NCI-H1930 (cell line): ENCODE measurements at regions not wholly inside any gene's neighbourhood (a gene's known extent, or its start where the extent isn't known, plus 50 kb on each side); places are given as distances from the start of the nearest gene placed in this dataset.
"Not testable (repeated sequence)": the region's sequence is repeated elsewhere in the genome, so short reads cannot be mapped to it uniquely, and the experiment has no call there.

Experiments
- DNase-seq, 2 experiments: peaks; one replicate each; lab custom pipeline; 2025; lab: John Stamatoyannopoulos, UW

- no peak for DNase-seq
Measured at GRCh38 chr18:30828700-30829099, 213.8 kb downstream of the DSC3 start.

GRCh38 chr18:30819619-30820018 lies 222.9 kb downstream of the DSC3 start:
- no peak for DNase-seq

DNA sequence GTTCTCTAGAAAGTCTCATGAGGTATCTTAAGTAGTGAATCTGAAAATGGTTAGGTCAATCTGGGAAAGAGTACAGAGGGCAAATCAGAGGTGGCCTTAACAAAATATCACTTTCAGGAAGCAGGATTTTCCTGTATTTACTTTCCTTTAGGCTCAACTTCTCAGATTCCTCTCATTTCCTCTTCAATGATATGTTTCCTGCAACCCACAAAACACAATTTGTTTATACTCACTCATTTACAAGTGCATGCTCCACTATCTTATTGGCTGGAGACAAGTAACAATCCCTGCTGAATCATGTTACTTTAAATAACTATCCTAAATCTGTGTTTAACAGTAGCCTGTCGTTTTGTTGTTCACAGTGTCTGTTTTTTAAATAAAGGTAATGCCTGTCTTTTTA lies 228.1 kb downstream of the DSC3 start:
- no peak for DNase-seq

DNA sequence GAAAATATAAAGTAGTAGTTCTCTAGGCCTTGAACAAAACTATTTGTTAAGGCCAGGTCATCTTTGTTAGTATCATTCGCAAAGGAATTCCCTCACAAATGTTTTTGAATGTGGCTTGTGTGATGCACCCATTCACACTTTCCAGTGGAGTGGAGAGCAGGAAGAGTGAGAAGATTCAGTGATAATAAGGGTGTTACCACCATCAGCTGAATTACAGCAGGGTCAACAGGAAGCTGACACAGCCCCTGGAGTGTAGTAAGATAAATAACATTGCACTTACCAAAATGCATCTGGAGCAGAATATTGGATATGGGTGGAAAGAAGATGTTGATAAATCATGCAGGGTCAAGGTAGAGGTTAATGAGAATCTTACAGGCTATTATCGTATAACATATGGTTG lies 231.0 kb downstream of the DSC3 start:
- DNase-seq = no peak

GRCh38 chr18:30810580-30810979 lies 232.0 kb downstream of the DSC3 start:
- DNase-seq = no peak

DNA sequence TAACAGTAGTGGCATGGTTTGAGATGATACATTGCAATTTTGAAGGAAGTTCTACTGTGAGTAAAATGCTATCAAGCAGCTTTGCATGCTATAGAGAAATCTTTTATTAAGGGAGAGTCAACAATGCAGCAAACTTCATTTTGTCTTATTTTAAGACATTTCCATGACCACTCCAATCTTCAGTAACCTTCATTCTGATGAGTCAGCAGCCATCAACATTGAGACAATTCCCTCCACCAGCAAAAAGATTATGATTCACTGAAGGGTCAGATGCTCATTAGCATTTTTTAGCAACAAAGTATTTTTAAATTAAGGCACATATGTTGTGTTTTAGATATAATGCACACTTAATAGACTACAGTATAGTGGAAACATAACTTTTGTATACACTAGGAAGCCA lies 235.7 kb downstream of the DSC3 start:
- DNase-seq = no peak

DNA sequence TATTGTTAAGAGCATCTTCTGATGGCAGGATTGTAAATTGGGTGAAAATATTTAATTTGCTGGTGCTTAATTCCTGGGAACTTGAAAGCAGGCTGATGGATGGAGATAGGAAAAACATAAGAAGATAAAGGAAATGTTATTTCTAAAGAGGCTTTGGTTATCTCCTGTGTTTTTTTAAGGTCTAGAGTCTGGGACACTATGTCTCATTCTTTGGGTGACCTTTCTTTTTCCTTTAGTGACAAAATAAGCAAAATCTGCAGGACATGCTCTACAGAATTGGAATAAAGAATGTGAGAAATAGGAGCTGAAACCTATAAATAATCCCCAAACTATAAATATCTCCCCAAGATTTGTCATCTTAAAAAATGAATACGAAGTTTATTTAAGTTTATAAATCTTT lies 241.7 kb downstream of the DSC3 start:
- no peak for DNase-seq

- DNase-seq = no peak
Measured at GRCh38 chr18:30792051-30792450, 250.5 kb downstream of the DSC3 start.

DNA sequence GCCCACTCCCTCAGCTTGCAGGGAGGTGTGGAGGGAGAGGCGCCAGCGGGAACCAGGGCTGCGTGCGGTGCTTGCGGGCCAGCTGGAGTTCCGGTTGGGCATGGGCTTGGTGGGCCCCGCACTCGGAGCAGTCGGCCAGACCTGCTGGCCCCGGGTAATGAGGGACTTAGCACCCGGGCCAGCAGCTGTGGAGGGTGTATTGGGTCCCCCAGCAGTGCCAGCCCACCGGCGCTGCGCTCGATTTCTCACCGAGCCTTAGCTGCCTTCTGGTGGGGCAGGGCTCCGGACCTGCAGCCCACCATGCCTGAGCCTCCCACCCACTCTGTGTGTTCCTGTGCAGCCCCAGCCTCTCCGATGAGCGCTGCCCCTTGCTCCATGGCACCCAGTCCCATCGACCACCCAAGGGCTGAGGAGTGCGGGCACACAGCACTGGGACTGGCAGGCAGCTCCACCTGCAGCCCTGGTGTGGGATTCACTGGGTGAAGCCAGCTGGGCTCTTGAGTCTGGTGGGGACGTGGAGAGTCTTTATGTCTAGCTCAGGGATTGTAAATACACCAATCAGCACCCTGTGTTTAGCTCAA lies 254.0 kb downstream of the DSC3 start:
- not testable (repeated sequence) for DNase-seq

DNA sequence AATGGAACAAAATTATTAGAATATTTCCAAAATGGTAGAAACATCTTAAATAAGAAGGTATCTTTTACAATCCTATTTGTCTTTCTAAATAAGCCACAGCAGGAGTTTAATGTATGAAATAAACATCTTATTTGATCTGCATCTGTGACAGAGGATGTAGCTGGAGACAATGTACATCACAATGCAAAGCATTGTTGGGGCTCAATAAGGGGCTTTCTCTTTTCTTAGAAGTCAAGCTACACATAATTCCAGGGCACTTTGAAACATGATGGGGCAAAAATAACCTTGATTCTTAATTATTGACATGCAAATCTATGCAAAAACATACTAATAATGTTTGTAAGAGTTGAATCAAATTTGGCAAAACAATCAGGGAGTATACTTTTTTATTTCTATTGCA lies 255.1 kb downstream of the DSC3 start:
- no peak for DNase-seq

- no peak for DNase-seq
Measured at GRCh38 chr18:30781601-30782000, 260.9 kb downstream of the DSC3 start.

- DNase-seq = no peak
Measured at GRCh38 chr18:30775629-30776028, 266.9 kb downstream of the DSC3 start.

GRCh38 chr18:30772170-30772569 lies 270.4 kb downstream of the DSC3 start:
- not testable (repeated sequence) for DNase-seq

DNA sequence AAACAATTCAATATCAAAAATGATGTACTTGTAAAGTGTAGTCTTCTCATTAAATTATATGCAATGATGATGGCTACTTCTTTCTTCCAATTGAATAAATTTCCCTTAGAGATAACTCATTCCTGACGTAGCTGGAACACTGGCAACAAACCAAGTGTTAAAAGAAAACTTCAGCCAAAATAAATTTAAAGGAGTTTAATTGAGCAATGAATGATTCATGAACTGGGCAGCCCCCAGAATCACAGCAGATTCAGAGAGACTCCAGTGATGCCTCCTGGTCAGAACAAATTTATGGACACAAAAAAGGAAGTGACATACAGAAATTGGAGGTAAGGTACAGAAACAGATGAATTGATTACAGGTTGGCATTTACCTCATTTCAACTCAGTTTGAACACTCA lies 276.5 kb downstream of the DSC3 start:
- DNase-seq = no peak

GRCh38 chr18:30765247-30765646 lies 277.3 kb downstream of the DSC3 start:
- no peak for DNase-seq

DNA sequence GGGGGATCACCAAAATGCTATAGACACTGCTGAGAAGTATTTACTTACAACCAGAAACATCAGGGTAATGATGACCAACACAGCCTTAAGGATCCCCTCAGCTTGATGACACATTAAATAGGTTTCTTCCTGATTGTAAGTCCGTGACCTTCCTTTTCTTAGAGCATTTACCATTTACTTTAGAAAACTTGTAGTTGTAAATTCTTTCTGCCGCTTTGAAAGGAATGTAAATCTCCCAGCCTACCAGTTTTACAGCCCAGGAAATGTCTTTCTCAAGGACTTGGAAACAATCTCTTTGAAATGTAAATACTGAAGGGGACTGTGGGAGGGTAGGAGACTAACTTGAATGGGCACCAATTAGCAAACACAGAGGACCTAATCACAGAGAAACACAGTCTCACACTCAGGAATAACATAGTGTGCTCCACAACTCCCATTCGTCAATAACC lies 278.6 kb downstream of the DSC3 start:
- DNase-seq = no peak

DNA sequence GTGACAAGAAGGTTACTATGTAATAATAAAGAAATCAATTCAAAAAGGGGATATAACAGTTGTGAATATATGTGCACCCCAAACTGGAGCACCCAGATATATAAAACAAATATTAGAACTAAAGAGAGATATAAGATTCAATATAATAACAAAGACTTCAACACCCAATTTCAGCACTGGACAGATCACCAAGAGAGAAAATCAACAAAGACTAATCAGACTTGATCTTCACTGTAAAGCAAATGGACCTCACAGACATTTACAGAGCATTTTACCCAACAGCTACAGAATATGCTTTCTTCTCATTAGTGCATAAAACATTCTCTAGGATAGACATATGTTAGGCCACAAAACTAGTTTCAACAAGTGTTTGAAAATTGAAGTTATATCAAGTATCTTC lies 287.7 kb downstream of the DSC3 start:
- DNase-seq = no peak

DNA sequence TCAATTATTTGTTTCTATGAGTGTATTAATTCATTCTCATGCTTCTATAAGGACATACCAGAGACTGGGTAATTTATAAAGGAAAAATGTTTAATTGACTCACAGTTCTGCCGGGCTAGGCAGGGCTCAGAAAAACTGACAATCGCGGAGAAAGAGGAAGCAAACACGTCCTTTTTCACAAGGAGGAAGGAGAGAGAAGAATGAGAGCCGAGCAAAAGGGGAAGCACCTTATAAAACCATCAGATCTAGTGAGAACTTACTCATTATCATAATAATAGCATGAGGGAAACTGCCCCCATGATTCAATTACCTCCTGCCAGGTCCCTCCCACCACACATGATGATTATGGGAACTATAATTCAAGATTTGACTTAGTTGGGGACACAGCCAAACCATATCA lies 294.0 kb downstream of the DSC3 start:
- no peak for DNase-seq

DNA sequence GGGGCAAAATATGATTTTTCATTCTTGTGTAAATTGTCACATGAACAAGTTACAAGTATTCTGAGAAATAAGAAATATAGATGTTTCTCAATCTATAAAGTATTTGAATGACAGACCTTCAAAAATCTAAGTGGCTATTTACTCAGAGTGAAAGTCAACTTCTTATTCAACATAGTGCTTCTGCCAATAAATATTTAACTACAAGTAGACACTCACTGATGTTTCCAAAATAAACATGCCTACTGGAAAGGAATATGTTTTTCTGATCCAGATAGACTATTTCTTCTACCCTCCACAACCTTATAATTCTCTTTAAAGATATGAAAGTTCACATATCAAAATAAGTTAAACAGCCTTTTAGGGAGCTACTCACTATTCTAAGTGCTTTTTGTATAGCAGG lies 296.3 kb downstream of the DSC3 start:
- no peak for DNase-seq

GRCh38 chr18:30743033-30743432 lies 299.5 kb downstream of the DSC3 start:
- no peak for DNase-seq

DNA sequence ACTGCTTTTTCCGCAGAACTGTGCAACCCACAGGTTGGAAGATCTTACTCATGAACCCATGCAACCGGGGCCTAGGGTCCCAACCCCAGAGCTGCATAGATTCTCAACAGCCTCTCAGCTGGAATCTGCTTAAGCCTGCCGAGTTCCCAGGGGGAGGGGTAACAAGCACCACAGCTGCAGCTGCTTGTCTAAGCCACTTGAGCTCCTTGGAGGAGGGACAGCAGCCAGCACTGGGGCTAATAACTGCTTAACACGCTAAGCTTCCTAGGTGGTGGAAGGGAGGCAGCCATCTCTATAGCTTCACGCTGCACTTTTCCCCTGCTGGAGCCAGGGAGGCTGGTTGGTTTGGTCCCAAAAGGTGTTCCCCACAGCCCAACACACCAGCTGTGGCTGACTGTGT lies 311.6 kb downstream of the DSC3 start:
- no peak for DNase-seq

GRCh38 chr18:30727849-30728248 lies 314.7 kb downstream of the DSC3 start:
- DNase-seq = no peak

DNA sequence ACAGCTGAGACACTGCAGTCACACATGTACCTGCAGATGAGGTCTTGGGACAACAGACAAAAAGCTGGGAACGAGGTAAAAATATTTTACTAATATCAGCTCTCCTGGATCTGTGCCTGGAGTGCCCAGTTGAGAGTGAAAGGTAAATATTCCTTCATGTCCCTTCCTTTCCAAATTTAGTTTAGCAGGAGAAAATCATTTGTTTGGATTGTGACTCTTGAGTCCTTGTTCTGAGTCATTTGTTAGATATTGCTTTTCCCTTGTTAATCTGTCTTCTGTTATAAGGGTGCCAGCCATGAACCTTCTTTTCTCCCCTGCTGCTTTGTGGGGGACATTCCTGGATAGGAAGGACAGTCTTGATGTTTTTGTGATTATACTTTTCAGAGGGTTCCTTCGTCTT lies 329.2 kb downstream of the DSC3 start:
- DNase-seq = no peak

DNA sequence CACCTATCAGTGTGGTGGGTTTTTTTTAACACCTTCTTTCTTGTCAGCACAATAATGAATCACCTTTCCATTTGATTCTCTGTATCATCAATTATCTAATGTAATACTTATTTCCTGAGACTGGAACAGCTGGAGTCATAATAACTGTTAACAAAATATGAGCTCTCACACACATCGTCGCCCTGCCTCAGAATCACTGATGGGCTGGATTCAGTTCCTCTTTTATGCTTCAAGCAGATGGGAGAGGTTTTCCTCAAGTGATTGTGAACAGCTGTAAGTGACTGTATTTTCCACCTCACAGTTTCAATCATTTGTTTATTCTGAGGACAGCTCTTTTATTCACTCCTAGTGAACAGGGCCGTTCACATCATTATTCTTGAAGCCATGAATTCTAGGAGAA lies 330.2 kb downstream of the DSC3 start:
- no peak for DNase-seq

DNA sequence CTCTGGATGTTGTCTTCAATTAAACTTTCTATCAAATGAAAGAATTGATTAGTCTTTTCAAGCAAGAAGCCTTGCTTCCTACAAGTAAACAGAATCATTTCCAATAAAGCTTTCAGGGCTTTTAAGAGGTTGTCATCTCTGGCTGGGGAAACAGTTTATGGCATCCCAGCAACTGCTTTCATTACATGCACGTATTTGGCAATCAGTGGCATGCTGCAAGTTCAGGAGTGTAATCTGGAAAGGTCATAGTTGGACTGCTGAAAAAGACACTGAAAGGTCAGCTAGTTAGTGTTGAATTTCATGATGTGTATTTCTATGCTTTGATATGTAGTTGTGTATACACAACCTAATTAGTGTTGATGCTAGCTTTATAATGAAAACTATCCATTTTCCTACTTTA lies 332.9 kb downstream of the DSC3 start:
- no peak for DNase-seq
